GM19455 (cell line): ENCODE measurements at regions not wholly inside any gene's neighbourhood (a gene's known extent, or its start where the extent isn't known, plus 50 kb on each side); places are given as distances from the start of the nearest gene placed in this dataset.

Experiments
- ATAC-seq: cut with Tn5 transposase; IDR thresholded peaks from one replicate; pipeline ENCODE4 v1.9.1; 2021; ENCODE audit not compliant: unreplicated experiment

DNA sequence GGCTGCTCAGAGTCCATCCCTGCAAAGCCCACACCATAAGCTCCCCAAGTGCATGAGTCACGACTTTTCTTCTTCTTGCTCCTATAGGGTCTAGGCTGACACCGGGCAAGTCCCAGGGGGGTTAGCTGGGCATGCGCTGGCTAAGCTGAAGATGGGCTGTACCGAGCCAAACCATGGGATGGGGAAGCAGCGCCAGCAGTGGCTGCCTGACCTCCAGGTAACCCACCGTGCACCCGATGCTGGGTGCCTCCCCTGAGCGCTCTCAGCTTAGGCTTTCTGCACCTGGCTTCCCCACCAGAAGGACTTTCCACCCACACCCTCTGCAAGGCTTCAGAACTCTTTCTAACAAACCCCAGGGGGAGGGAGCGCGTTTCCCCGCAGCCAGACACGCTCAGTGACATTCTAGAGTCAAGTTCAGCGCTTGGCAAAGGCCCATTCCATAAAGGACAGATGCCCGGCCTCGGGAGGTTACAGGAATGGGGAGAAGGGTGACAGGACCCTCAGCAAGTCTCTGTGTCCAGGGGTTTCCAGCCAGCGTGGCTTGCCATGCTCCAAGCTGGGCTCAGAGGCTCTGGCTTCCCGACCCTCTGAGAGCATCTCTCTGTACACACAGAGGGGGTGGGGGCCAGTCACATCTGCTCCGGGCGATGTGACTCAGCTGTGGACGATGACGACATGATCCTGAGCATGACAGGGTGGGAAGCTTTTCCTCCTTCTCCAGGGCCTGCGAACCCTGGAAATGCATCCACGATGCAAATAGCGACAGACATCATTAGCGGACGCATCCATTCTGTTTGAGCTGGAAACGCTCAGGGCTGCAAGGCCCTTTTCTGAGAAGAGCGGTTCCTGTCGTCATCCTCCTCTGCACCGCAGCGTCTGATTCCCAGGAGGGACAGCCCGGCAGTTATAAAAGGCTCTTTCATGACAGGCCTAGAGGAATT, 107.8 kb downstream of the SIK1 start:
- no peak for ATAC-seq

DNA sequence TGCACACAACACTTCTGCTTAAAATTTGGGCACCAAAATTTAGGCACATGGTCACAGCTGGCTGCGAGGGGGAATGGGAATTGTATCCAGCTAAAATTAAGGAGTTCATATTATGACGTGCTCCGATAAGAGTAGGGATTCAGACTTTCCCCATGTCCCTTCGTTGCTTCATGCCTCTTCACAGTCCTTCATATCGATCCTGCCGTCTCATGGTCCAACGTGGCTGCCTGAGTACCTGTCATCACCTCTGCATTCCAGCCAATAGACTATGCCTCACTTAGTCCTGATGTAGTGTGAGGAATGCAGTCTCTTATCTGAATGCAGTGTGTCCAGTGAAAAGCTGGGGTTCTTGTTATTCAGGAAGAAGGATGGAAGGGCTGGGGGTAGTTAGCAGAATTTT, 108.6 kb downstream of the SIK1 start:
- ATAC-seq = no peak

DNA sequence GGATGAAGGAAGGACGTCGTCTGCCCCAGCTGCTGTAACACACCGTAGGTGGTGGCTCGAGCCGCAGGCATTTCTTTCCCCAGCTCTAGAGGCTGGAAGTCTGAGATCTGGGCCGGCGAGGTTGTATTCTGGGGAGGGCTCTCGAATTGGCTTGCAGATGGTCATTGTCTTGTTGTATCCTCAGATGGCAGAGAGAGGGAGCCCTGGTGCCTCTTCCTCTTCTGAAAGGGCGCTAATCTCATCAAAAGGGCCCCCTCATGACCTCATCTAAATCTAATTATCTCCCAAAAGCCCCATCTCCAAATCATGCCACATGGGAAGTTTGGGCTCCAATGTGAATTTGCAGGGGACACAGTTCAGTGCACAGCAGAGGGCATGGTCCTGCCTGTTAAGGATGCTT, 109.0 kb downstream of the SIK1 start:
- ATAC-seq = no peak

DNA sequence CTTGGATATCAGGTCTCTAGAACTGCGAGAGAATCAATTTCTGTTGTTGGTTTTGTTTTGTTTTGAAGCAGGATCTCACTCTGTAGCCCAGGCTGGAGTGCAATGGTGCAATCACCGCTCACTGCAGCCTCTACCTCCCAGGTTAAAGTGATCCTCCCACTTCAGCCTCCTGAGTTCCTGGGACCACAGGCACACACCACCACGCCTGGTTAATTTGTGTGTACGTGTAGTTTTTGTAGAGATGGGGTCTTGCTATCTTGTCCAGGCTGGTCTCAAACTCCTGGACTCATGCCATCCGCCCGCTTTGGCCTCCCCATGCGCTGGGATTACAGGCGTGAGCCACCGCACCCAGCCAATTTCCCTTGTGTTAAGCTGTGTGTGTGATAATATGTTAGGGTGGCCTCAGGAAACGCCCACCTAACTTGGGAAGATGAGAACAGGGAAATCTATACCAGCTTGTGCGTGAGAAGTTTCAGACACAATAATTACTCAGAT, 109.6 kb downstream of the SIK1 start:
- ATAC-seq = no peak

DNA sequence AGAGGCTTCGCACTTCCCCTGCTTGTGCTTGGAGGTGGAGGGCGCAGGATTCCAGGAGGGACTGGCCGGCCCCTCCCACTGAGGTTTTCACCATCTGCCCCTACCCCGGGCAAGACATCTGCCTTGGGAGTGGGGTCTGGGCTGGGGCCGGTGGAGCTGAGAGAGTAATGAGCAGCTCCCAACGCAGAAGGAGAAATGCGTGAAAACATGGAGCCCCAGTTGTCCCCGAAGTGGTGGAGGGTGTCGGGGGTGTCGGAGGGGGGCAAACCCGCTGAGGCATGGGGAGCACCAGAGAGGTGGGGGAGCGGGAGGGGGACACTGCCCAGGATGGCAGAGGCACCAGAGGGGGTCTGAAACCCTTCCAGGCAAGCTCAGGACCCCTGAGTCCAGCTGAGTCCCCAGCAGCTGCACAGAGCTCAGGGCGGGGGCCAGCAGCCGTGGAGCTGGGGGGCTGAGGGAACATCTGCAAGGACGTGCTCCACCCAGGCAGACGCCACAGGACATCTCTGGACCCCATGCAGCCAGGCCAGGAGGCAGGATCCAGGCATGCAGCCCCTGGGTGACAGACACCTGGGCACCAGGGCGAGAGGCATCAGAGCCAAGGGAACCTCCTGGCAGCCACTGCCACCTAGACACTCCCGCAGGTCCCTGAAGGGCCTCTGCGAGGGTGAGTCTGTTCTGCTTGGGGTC, 110.6 kb downstream of the SIK1 start:
- ATAC-seq = no peak

DNA sequence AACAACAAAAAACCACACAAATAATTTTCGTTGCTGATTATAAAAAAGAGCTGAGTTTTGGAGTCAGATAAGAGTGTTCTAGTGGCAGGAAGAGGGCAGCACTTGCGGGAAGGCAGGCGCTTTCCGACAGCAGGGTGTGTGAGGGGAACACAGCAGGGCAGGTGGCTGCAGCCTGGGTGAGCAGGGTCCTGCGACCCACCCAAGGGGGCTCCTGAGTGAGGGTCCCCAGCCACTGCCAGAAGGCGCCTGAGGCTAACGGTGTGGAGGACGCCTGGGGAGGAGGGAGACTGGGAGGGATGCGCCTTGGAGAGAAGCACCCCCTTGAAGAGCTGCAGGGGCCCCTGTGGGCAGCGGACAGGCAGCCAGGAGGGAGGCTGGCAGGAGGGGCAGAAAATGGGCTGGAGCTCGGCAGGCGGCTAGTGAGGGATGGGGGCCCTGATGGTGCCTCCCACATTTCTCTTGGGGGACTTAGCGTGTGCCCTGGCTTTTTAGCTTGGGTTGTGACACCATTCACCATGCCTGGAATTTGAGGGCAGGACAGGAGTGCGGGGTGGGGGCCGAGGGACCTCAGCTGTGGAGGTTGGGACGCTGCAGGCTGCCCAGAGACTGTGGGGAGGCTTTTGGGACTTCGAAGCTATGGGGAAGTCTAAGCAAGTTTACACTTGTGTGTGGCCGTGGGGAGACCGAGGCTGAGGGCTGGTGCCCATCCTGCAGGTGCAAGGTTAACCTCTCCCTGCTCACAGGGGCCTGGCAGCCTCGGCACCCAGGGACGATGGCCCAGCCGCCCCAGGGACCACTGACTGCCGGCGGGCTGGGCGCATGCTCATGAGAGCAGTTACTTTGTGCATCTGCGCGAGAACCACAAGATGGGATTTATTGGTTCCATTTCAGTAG, 111.4 kb downstream of the SIK1 start:
- ATAC-seq = no peak

DNA sequence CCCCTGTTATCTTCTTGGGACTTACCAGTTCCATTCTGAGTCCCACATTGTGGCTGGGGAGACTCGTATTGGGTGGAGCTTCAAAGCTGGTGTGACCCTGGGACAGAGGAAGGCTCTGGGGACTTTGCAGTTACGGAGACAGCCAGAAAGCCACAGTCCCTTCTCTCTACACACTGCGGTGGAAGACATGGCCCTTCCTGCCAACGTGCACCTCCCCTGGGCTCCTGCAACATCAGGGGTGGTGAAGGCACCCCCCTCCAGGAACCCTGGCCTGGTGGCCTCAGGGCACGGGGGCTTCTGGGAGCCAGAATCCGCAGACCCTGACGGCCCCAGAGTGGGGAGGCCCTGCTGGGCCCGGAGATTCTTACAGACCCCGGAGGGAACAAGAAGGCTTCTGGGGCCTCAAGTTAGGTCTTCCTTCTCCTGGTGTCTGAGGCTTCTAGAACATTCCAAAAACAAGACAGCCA, 113.0 kb downstream of the SIK1 start:
- ATAC-seq = no peak

DNA sequence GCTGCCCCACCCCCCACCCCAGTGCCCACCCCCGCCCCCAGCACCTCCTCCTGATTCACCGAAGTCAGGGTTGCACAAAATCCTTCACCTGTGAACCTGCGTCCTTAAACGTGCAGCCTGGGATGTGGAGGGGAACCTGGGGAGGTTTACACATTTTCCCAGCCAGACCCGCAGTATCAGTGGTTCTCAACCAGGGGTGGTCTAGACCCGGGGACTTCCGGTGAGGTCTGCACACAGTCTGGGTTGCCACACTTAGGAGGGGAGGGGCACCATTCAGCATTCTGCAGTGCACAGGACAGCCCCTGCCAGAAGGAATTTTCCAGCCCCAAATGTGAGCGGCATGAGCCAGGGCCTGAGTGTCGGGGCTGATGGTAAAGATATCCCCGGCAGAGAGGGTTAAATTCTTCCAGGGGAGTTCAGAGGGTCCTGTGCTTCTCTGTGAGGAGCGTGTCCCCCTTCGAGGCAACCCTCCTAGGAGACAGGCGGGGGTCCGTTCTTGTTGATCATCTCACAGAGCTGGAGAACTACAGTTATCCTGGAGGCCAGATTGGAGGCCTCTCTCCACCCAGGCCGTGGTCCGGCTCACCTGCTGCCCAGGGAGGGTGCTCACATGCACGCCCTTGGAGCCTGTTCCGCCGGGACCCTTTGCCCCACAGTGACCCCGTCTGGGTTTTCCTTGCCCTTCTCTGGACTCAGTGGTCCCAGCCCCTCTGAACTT, 113.6 kb downstream of the SIK1 start:
- no peak for ATAC-seq

DNA sequence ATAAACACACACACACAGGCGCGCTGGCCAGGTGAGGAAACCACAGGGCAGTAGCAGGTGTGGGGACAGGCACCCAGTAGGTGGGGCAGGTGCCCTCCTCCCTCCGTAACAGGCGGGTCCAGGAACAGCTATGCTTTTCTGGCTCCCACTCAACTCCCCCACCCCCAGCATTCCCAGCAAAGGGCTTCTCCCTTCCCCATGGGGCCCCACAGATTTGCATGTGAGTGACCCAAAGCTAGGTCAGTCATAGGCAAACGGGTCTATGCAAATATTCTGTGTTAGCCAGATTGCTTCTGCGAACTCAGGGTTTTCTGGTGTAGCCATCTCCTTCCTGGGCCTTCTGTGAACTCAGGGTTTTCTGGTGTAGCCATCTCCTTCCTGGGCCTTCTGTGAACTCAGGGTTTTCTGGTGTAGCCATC, 114.2 kb downstream of the SIK1 start:
- no peak for ATAC-seq

DNA sequence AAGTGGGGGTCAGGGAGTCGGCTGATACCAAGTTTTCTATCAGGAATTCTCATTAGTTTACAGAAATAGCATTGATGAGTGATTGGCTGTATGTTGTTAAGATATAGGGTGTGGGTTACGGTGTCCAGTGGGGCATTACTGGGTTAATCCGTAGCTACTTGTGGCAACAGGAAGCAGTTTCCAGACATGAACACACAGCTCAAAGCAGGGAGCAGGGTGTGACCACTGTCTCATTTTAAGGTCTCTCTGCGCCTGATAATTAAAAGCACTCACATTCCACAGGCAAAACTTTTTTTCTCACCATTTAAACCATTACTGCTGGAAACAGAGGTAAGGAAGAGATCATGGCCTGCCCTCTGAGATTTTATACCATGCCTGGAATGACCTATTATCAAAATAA, 114.9 kb downstream of the SIK1 start:
- no peak for ATAC-seq

DNA sequence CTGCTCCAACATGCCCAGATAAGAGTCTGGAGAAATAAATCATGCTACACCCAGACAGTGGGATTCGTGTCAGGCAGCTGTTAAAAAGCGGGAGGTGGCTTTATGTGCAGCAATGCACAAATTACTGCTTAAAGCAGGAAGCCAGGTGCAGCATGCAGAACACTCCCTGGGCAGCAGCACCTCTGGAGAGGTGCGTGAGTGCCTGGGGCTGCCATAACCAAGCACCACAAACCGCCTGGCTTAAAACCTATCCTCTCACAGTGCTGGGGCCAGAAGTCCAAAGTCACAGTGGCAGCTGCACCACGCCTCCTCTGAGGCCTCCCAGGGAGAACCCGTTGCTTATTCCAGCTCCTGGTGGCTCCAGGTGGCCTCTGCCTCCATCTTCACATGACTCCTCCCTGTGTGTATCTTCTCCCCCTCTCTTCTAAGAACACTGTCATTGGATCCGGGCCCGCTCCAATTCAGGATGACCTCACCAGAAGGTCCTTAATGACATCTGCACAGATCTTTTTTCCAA, 115.6 kb downstream of the SIK1 start:
- ATAC-seq = no peak

DNA sequence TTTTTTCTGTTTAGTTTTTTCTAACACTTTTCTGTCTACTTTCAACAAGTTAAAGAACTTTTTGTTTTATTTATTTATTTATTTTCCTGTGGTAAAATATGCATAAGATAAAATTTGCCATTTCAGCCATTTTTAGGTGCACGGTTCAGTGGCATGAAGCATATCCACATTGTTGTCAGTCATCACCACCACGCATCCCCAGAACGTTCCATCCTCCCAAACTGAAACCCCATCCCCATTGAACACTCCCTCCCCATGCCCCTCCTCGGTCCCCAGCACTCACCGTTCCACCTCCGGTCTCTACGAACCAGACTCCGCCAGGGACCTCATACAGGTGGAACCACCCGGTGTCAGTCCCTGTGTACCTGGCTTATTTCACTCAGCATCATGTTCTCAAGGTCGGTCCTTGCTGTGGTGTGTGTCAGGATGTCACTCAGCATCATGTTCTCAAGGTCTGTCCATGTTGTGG, 118.1 kb downstream of the SIK1 start:
- ATAC-seq = no peak

DNA sequence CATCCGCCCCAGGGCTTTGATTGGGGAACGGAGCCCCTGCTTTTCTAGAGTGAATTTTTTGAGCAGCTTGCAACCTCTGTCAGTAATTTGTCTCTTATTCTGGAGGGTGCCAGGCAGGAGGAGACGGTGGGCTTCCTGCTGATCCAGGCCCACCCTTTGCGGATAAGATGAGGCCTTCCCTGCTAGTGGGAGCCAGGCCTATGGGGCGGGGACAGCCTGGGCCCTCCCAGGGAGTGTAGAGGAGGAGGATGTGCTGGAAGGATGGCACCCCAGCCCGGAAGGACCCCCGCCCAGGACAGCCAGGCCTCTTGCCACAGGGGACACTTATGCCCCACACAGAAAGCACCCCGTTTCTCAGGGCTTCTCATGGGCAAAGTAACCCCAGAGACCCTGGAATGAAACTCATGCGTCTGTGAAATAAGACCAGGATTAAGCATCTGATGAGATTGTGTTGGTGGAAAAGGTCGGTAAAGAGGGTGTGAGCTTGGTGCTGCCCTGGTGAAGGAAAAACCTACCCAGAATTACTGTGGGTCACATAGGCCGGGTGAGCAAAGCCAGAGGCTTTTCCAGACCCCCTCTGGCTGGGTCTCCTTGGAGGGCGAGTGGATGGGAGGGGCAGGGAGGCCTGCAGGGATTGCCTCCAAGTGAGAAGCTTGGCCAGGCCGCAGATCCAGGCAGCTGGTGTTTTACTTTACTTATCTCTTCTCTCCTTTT, 118.7 kb downstream of the SIK1 start:
- no peak for ATAC-seq

DNA sequence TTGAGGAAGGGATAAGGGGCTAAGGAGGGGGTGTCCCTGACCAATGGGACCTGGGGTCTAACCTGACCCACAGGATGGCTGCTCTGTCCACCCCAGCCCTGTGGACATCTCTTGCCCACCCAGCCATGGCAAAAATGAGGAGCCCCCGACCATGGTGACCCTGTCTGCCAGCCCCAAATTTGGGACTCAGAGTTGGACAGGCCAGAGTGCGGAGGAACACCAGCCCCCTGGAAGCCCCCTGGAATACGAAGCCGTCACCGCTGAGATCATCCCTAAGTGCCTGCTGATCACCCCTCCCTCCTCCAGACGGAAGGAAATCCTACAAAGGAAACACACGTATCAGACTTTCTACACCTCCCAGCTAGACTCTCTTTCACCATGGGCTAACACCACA, 119.3 kb downstream of the SIK1 start:
- no peak for ATAC-seq

DNA sequence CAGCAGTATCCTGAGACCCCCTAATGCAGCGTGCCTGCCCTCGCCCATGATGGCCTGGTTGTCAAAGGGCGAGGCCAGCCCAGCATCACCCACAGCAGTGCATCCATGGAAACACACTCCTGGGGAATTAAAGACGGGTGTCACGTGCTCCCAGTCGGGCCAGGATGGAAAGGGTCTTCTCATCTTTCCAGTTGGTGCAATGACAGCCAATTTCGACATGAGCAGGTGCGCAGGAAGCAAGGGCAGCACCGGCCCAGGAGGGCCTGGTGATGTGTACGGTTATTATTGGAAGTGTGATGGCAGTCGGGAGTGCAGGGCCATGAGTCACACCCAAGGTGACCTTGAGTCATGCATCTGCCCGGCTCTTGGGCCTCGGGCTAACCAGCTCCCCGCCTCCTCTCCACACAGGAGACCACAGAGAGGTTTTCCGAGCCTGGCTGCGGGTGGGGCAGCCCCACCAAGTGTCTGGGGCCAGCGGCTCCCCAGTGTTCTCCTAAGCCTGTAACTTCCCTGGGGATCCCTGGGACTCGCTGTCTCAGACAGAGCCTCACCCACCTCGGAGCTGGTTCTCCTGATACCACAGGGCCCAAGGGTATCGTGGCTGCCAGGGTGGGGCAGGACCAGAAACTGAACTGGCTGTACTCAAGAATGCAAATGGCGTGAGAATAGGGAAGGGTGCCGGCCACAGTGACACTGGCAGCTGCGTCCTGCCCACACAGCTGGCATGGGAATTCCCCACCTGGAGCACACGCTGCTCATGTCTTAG, 119.8 kb downstream of the SIK1 start:
- ATAC-seq = peak; percentile 60

DNA sequence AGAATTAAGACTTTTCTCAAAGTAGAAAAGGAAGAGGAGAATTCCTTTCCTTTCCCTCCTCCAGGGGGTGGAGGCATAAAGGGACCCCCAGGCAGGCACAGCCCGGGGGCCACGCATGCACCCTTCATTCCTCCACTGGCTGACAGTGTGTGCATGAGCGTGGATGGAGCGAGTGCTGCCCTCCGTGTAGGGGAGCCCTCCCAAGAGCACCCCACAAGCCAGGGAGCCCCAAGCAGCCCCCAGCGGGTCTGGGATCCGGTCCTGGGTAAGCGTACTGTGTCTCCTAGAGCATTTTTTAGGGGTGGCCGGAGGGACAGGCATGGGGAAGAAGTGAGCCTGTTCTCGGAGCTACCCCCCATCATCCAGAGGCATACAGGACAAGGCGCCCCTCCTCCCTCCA, 120.5 kb downstream of the SIK1 start:
- ATAC-seq = no peak

DNA sequence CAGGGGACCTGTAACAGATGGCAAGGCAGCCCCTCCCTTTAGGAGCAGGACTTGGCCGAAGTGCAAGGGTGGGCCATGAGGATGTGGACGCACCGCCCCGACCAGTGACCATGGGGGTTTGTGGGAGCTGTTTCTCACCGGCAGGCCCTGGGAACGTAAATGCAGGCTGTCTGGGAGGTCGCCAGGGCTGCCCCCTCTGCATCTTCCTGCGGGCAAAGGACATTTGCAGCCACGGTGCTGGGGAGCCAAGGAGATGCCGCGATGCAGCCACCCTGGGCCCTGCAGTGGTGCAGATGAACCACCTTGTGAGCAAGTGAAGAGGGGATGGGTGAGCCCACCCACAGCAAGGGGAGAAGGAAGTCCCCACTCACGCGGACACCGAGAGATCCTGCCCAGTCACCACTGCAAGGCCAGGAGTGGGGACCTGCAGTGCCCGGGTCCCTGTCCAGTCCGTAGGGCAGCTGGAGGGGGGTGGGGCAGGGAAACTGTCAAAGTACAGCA, 121.1 kb downstream of the SIK1 start:
- no peak for ATAC-seq

DNA sequence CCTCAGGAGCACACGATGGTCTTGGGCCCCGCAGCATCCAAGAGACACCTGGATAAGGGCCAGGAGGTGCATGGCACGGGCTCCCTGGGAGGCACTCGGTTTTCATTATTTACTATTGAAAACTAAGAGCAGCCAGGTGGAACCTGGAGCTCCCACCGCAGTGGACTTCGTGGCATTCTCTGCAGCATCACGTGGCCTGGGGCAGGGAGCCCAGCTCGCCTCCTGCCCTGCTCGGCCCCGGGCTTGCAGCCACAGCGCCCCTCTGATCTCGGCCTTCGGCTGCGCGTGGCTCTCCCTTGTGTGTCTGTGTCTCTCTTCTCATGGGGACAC, 121.6 kb downstream of the SIK1 start:
- no peak for ATAC-seq
